ENCODE measurements at regions not wholly inside any gene's neighbourhood (a gene's known extent, or its start where the extent isn't known, plus 50 kb on each side); places are given as distances from the start of the nearest gene placed in this dataset.
"Not testable (repeated sequence)": the region's sequence is repeated elsewhere in the genome, so short reads cannot be mapped to it uniquely, and the experiment has no call there.

DNA sequence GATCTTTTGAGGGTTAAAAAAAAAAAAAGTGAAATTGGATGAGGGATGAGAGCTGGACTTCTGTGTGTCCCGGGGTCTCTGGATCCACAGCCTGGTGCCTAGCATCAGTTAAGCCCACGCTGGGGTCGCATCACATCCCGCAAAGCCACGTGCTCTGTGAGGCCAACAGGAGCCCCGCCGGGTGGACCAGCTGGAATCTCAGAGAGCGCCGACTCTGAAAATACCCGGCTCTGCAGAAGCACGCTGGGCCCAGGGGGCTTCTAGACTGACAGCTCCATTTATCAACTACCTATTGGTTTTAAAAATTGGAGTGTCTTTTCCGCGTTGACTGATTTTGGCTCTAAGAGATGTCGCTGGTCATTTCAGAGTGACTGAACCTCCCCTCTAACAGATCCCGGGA, 164.1 kb upstream of the PLGLB2 start:
- not testable (repeated sequence) for H3K4me3 ChIP-seq (ENCODE audit: low read depth, low read length, poor library complexity, severe bottlenecking); H3K27me3 ChIP-seq (ENCODE audit: insufficient read depth, low read length); H4K20me1 ChIP-seq (ENCODE audit: insufficient read depth, low read length); H2AFZ ChIP-seq (ENCODE audit: low read length); H3K9ac ChIP-seq (ENCODE audit: low read length); H3K9me3 ChIP-seq (ENCODE audit: low read length); H3F3A ChIP-seq (ENCODE audit: insufficient read depth, low read length); H3K79me2 ChIP-seq (ENCODE audit: insufficient read depth, low read length); H3K9me2 ChIP-seq (ENCODE audit: low read depth, low read length); H3K4me2 ChIP-seq (ENCODE audit: low read length); H3K36me3 ChIP-seq (ENCODE audit: insufficient read depth, low read length); H3K27ac ChIP-seq (ENCODE audit: low read depth, low read length, poor library complexity, severe bottlenecking)
- H3K4me1 ChIP-seq (ENCODE audit: insufficient read depth, low read length, severe bottlenecking): peaks cover 13% of the 10 kb centered on the region

DNA sequence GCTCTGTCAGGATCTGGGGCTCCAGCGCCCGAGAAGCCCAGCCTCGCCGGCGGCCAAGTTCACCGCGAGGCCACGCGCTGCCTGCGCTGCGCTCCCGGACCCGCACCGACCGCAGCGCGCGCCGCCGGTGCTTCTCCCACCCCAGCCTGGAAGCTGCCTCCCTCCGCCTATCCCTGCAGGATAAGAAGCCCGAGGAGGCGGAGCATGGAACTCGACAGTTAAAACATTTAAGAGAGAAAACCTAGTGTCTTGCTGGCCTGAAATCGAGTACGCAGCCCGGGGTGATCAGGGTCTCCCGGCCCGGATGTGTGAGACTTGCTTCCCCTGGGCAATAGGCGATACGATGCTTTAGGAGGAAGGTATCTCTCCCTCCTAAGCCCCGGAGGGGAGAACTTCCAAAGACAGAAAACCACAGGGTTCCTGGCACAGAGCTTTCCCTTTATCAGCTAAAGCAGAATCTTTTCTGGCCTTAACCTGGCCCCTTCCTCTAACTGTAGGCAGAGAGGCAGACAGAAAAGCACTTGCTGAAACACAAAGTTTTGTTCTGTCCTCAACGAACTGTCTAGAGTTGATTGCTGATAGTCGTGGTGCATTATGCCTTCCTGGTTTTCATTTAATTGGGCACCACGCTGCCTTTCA, 163.5 kb upstream of the PLGLB2 start:
- not testable (repeated sequence) for H4K20me1 ChIP-seq (ENCODE audit: insufficient read depth, low read length); H2AFZ ChIP-seq (ENCODE audit: low read length)

DNA sequence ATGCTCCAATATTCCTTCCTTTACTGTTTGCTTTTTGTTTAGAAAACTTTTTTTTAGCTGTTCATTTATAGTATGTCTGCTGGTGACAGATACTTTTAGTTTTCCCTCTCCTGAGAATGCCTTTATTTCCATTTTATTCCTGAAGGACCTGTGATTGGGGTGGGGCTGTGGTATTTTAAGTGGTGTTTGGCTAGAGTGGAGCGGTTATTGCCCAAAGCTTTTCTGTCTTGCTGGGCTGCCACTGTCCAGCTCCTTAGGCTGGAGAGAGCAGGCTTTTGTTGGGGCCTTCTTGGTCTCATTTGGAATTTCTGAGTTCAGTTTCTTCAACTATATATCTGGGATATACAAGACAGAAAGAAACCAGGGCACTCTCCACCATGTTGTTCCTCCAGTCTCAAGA, 160.0 kb upstream of the PLGLB2 start:
- not testable (repeated sequence) for H3K4me2 ChIP-seq (ENCODE audit: low read length); H3K36me3 ChIP-seq (ENCODE audit: insufficient read depth, low read length); H2AFZ ChIP-seq (ENCODE audit: low read length); H3K9ac ChIP-seq (ENCODE audit: low read length); H3K27me3 ChIP-seq (ENCODE audit: insufficient read depth, low read length); H3K9me2 ChIP-seq (ENCODE audit: low read depth, low read length); H3F3A ChIP-seq (ENCODE audit: insufficient read depth, low read length); H3K4me1 ChIP-seq (ENCODE audit: insufficient read depth, low read length, severe bottlenecking); H4K20me1 ChIP-seq (ENCODE audit: insufficient read depth, low read length); H3K79me2 ChIP-seq (ENCODE audit: insufficient read depth, low read length); H3K4me3 ChIP-seq (ENCODE audit: low read depth, low read length, poor library complexity, severe bottlenecking); H3K27ac ChIP-seq (ENCODE audit: low read depth, low read length, poor library complexity, severe bottlenecking); H3K9me3 ChIP-seq (ENCODE audit: low read length)

More for the DNA sequence above, 163.5 kb upstream of the PLGLB2 start:
- not testable (repeated sequence) for H3K9ac ChIP-seq (ENCODE audit: low read length); H3K4me3 ChIP-seq (ENCODE audit: low read depth, low read length, poor library complexity, severe bottlenecking); H3K4me2 ChIP-seq (ENCODE audit: low read length); H3F3A ChIP-seq (ENCODE audit: insufficient read depth, low read length); H3K27me3 ChIP-seq (ENCODE audit: insufficient read depth, low read length); H3K9me3 ChIP-seq (ENCODE audit: low read length); H3K36me3 ChIP-seq (ENCODE audit: insufficient read depth, low read length); H3K9me2 ChIP-seq (ENCODE audit: low read depth, low read length); H3K79me2 ChIP-seq (ENCODE audit: insufficient read depth, low read length); H3K27ac ChIP-seq (ENCODE audit: low read depth, low read length, poor library complexity, severe bottlenecking)
- peaks cover 13% of the 10 kb centered on the region for H3K4me1 ChIP-seq (ENCODE audit: insufficient read depth, low read length, severe bottlenecking)

DNA sequence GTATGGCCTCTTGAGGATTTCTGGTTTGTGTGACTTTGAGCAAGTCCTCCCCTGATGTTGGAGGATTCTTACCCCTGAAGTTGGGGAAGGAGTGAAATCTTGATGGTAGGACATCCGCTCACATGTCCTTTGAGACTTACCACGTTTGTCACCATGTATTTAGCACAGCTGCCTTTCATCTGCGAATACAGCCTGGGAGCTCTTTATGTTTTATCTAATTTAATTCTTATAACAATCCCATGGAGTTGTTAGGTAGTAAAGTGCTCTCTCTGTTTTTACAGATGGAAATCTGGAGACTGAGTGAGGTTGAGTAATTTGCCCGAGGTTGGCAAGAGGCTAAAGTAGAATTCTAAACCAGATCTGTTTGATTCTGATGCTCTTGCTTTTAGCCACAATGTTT, 154.9 kb upstream of the PLGLB2 start:
- H3K27ac ChIP-seq (ENCODE audit: low read depth, low read length, poor library complexity, severe bottlenecking): peak overlapping the region; percentile 79
- not testable (repeated sequence) for H3K9me3 ChIP-seq (ENCODE audit: low read length); H3K9ac ChIP-seq (ENCODE audit: low read length); H3K4me3 ChIP-seq (ENCODE audit: low read depth, low read length, poor library complexity, severe bottlenecking); H3F3A ChIP-seq (ENCODE audit: insufficient read depth, low read length); H2AFZ ChIP-seq (ENCODE audit: low read length); H3K4me2 ChIP-seq (ENCODE audit: low read length); H3K36me3 ChIP-seq (ENCODE audit: insufficient read depth, low read length); H3K9me2 ChIP-seq (ENCODE audit: low read depth, low read length); H3K79me2 ChIP-seq (ENCODE audit: insufficient read depth, low read length); H3K27me3 ChIP-seq (ENCODE audit: insufficient read depth, low read length); H4K20me1 ChIP-seq (ENCODE audit: insufficient read depth, low read length)
- H3K4me1 ChIP-seq (ENCODE audit: insufficient read depth, low read length, severe bottlenecking): peaks cover 20% of the 10 kb centered on the region

DNA sequence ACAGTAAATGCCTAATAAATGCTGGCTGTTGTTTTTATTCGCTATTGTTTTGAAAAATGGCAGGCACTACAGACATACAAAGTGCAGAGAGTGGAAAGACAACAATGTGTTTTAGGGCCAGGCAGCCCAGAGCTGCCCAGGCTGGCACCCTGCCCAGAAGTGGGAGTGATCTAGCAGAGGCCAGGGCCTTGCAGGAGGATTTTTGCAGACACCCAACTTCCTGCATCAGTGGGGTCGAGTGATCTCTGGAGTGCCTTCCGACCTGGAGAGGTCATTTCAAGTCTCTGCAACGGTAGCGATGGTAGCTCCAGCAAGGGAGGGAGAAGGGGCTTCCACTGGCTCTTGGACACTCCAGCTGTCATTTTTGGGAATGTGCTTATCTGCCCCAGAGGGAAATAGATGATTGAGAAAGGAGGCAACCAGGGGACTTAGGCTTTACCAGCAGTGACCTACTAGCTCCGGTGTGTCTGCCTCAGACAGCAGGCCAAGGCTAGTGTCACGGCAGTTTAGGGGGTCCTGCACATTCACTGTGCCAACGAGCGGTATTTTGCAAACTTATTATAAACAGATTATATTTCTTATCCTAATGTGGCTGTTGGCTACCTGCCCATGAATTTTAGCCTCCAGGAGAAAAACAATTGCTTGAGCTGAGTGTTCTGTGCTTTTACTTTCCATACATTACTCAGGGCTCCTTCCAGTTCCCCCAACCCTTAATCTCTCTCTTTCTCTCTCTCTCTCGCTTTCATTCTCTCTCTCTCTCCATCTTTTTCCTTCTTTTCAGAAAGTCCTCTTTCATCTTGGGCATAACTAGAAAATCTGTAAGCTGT, 153.9 kb upstream of the PLGLB2 start:
- not testable (repeated sequence) for H3K9ac ChIP-seq (ENCODE audit: low read length); H3F3A ChIP-seq (ENCODE audit: insufficient read depth, low read length); H3K4me3 ChIP-seq (ENCODE audit: low read depth, low read length, poor library complexity, severe bottlenecking); H3K9me3 ChIP-seq (ENCODE audit: low read length); H4K20me1 ChIP-seq (ENCODE audit: insufficient read depth, low read length); H3K27me3 ChIP-seq (ENCODE audit: insufficient read depth, low read length); H2AFZ ChIP-seq (ENCODE audit: low read length); H3K4me2 ChIP-seq (ENCODE audit: low read length); H3K36me3 ChIP-seq (ENCODE audit: insufficient read depth, low read length); H3K79me2 ChIP-seq (ENCODE audit: insufficient read depth, low read length); H3K9me2 ChIP-seq (ENCODE audit: low read depth, low read length)
- Histone ChIP-seq H3K4me1 (ENCODE audit: insufficient read depth, low read length, severe bottlenecking) (peaks cover 20% of the 10 kb centered on the region), H3K27ac (ENCODE audit: low read depth, low read length, poor library complexity, severe bottlenecking) (peak overlapping the region; percentile 79)

DNA sequence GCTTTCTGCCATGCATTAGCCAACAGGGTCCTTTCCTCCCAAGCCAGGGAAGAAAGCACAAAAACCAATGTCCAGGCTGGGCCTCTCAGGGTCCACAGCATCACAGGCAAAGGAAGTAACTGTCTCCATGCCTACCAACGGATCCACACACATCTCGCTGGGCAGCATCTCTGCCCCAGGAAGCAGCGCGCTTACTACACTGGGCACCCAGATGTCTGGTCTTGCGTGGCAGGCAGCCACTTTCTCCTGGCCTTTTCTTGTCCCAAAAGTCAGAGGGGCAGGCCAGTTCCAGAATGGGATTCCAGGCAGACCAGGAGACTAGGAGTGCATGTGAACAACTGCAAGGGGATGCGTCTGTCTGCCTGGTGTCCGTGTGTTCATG, 153.3 kb upstream of the PLGLB2 start:
- not testable (repeated sequence) for H3K9me3 ChIP-seq (ENCODE audit: low read length); H3K9me2 ChIP-seq (ENCODE audit: low read depth, low read length); H2AFZ ChIP-seq (ENCODE audit: low read length); H3K9ac ChIP-seq (ENCODE audit: low read length); H3F3A ChIP-seq (ENCODE audit: insufficient read depth, low read length); H3K4me2 ChIP-seq (ENCODE audit: low read length); H3K79me2 ChIP-seq (ENCODE audit: insufficient read depth, low read length); H3K36me3 ChIP-seq (ENCODE audit: insufficient read depth, low read length); H3K4me3 ChIP-seq (ENCODE audit: low read depth, low read length, poor library complexity, severe bottlenecking); H4K20me1 ChIP-seq (ENCODE audit: insufficient read depth, low read length); H3K27me3 ChIP-seq (ENCODE audit: insufficient read depth, low read length)
- Histone ChIP-seq H3K4me1 (ENCODE audit: insufficient read depth, low read length, severe bottlenecking) (peaks cover 20% of the 10 kb centered on the region), H3K27ac (ENCODE audit: low read depth, low read length, poor library complexity, severe bottlenecking) (peak overlapping the region; percentile 56)

DNA sequence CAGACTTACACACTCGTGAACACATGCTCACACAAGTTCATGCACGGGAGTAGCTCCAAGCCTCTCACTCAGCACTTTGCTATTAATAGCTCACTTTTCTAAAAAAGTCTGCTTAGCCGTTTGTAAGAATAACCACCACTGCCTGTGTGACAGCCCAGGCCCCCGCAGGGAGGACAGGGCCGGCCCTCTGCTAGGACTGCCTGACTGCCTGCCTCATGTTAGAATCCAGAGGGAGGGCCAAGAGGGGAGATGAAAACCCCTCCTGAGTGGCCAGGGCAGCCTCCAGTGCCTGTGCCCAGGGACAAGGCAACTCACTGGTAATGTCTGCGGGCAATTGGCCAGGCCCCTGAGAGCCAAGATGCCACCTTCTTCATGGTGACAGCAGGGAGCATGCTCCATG, 152.9 kb upstream of the PLGLB2 start:
- not testable (repeated sequence) for H3F3A ChIP-seq (ENCODE audit: insufficient read depth, low read length); H3K9ac ChIP-seq (ENCODE audit: low read length); H4K20me1 ChIP-seq (ENCODE audit: insufficient read depth, low read length); H3K27me3 ChIP-seq (ENCODE audit: insufficient read depth, low read length); H3K4me2 ChIP-seq (ENCODE audit: low read length); H3K79me2 ChIP-seq (ENCODE audit: insufficient read depth, low read length); H2AFZ ChIP-seq (ENCODE audit: low read length); H3K9me3 ChIP-seq (ENCODE audit: low read length); H3K9me2 ChIP-seq (ENCODE audit: low read depth, low read length); H3K36me3 ChIP-seq (ENCODE audit: insufficient read depth, low read length); H3K4me3 ChIP-seq (ENCODE audit: low read depth, low read length, poor library complexity, severe bottlenecking)
- H3K4me1 ChIP-seq (ENCODE audit: insufficient read depth, low read length, severe bottlenecking): peaks cover 20% of the 10 kb centered on the region
- H3K27ac ChIP-seq (ENCODE audit: low read depth, low read length, poor library complexity, severe bottlenecking): peak overlapping the region; percentile 56
